Activated B cell treated with CpG ODN at 0.5 μM for 24 hours (primary cell): ENCODE measurements at regions not wholly inside any gene's neighbourhood (a gene's known extent, or its start where the extent isn't known, plus 50 kb on each side); places are given as distances from the start of the nearest gene placed in this dataset.

Experiments used
- ATAC-seq: fragments of 200-7000 bp; cut with Tn5 transposase; one replicate; pipeline ENCODE4 v1.10.0; 2021; ENCODE audit warnings: low read depth, mild to moderate bottlenecking, moderate library complexity
- CTCF ChIA-PET: fragments of 350-600 bp; sonication (Branson Sonifier 250); formaldehyde crosslinking; loops from one replicate; lab custom pipeline; 2021; ENCODE audit warnings: antibody characterized with exemption; lab: Charles Lee
- POLR2A ChIA-PET: fragments of 350-600 bp; sonication (Branson Sonifier 250); formaldehyde crosslinking; loops from one replicate; lab custom pipeline; 2021; ENCODE audit warnings: antibody characterized with exemption; lab: Charles Lee
- DNase-seq: peaks from one replicate; pipeline ENCODE4 v3.0.0; 2022
- H3K27ac Mint-ChIP-seq: one replicate; pipeline ENCODE4 v1.8.0; 2020; ENCODE audit warnings: mixed read lengths
- H3K27me3 Mint-ChIP-seq: one replicate; pipeline ENCODE4 v1.8.0; 2021; ENCODE audit warnings: mixed read lengths
- H3K36me3 Mint-ChIP-seq: one replicate; pipeline ENCODE4 v1.8.0; 2021; ENCODE audit warnings: low read depth, mixed read lengths
- H3K4me1 Mint-ChIP-seq: one replicate; pipeline ENCODE4 v1.8.0; 2021; ENCODE audit warnings: mixed read lengths
- H3K4me3 Mint-ChIP-seq: one replicate; pipeline ENCODE4 v1.8.0; 2020; ENCODE audit warnings: mild to moderate bottlenecking, mixed read lengths
- H3K9me3 Mint-ChIP-seq: one replicate; pipeline ENCODE4 v1.8.0; 2020; ENCODE audit warnings: mixed read lengths
- intact Hi-C: fragments of 100-400 bp; cut with micrococcal nuclease; formaldehyde crosslinking; loops from one replicate; pipeline ENCODE4 v1.15.1; 2024
- TF ChIP-seq, protein P1 (sequence below): fragments of 200-600 bp; IDR thresholded peaks from one replicate; pipeline ENCODE4 v1.8.0; 2022; ENCODE audit warnings: antibody characterized with exemption, mild to moderate bottlenecking

GRCh38 chr20:47859278-47859677, 74.0 kb upstream of the SULF2 start:
- no peak overlapping the region for H3K27ac Mint-ChIP-seq
- ChIA-PET CTCF (no interaction called here), POLR2A (no interaction called here)
- intact Hi-C loops: no loop called here
- peaks cover 8% of the 10 kb centered on the region for H3K9me3 Mint-ChIP-seq
- H3K4me1 Mint-ChIP-seq: peaks cover 13% of the 10 kb centered on the region
- H3K4me3 Mint-ChIP-seq: no peak overlapping the region
- no peaks in the 10 kb centered on the region for H3K36me3 Mint-ChIP-seq
- H3K27me3 Mint-ChIP-seq: no peaks in the 10 kb centered on the region
- TF ChIP-seq, protein P1, sequence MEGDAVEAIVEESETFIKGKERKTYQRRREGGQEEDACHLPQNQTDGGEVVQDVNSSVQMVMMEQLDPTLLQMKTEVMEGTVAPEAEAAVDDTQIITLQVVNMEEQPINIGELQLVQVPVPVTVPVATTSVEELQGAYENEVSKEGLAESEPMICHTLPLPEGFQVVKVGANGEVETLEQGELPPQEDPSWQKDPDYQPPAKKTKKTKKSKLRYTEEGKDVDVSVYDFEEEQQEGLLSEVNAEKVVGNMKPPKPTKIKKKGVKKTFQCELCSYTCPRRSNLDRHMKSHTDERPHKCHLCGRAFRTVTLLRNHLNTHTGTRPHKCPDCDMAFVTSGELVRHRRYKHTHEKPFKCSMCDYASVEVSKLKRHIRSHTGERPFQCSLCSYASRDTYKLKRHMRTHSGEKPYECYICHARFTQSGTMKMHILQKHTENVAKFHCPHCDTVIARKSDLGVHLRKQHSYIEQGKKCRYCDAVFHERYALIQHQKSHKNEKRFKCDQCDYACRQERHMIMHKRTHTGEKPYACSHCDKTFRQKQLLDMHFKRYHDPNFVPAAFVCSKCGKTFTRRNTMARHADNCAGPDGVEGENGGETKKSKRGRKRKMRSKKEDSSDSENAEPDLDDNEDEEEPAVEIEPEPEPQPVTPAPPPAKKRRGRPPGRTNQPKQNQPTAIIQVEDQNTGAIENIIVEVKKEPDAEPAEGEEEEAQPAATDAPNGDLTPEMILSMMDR: no peak
- ATAC-seq: no peak
- no peak for DNase-seq

DNA sequence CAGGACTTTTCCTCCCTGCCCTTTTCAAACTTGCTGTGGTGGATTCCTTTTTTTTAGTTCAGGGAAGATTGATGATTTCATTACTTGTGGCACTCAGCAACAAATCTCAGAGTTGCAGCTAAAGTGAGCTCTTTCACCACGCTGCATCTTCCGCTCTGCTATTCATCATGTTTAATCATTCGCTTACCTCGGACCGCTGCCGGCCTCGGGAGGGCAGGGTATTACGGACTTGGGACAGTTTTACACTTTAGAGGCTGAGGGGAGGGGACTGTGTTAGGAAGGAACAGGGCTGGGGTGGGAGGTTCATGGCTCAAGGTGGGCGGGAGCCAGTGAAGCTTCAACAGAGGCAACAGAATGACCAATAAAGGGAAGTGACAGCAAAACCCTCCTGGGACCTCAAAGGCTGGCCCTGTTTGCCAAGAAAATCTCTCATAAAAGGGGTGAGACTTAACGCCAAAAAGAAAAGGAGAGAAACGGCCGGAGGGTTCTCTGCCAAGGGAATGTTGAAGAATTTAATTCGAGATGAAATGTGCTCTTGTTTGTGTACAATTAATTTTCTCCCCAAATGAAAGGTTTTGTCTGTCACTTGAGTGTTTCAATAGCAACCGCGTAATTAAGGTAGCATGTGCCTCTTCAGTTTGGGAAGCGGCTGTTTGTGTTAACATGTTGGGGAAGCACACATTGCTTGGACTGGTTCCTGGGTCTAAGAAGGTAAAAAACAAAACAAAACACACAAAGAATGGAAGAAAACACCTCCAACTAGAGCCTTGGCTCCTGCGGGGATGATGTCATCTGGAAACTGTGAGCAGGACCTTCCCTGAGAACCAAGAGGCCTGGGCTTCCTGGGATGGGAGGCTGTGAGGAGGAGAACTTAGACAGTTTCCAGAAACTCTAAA, 72.5 kb upstream of the SULF2 start:
- no peaks in the 10 kb centered on the region for H3K36me3 Mint-ChIP-seq
- no peak for DNase-seq
- ATAC-seq: no peak
- CTCF ChIA-PET: no interaction called here
- intact Hi-C loops: no loop called here
- H3K27ac Mint-ChIP-seq: no peak overlapping the region
- POLR2A ChIA-PET: no interaction called here
- H3K4me1 Mint-ChIP-seq: peaks cover 13% of the 10 kb centered on the region
- H3K27me3 Mint-ChIP-seq: no peaks in the 10 kb centered on the region
- TF ChIP-seq, protein P1: no peak
- no peak overlapping the region for H3K4me3 Mint-ChIP-seq
- peaks cover 1% of the 10 kb centered on the region for H3K9me3 Mint-ChIP-seq

GRCh38 chr20:47857187-47857568, 71.9 kb upstream of the SULF2 start:
- intact Hi-C loops: no loop called here
- no peaks in the 10 kb centered on the region for H3K9me3 Mint-ChIP-seq
- ATAC-seq (no peak), DNase-seq (no peak)
- TF ChIP-seq, protein P1: no peak
- peaks cover 13% of the 10 kb centered on the region for H3K4me1 Mint-ChIP-seq
- no peaks in the 10 kb centered on the region for H3K27me3 Mint-ChIP-seq
- no peak overlapping the region for H3K4me3 Mint-ChIP-seq
- H3K36me3 Mint-ChIP-seq: no peaks in the 10 kb centered on the region
- POLR2A ChIA-PET: no interaction called here
- no peak overlapping the region for H3K27ac Mint-ChIP-seq
- CTCF ChIA-PET: interaction anchor here (1.0 kb wide), 1 partner anchor 39 kb away, joined by 3 read pairs; no protein-coding TSS in a partner anchor

DNA sequence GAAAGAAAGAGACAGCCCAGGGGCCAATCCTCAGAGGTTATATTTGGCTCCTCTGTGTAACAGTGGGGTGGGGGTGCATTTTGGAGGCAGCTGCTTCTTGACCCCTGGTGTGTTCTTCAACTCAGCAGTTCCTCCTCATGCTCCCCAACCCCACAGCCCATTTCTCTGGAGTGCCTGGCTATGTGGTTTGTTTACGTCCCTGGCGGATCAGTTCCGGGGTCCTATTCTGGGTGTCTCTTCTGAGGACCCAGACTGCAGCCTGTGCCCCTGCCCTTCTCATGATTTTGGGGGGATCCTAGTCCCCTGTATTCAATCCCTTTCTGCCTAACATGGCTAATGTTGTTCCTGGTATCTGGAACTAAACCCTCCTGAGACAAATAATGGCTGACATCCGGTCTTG, 70.5 kb upstream of the SULF2 start:
- no peak overlapping the region for H3K27ac Mint-ChIP-seq
- DNase-seq: no peak
- TF ChIP-seq, protein P1: no peak
- H3K27me3 Mint-ChIP-seq: peaks cover 5% of the 10 kb centered on the region
- H3K4me1 Mint-ChIP-seq: peaks cover 13% of the 10 kb centered on the region
- intact Hi-C loops: loop anchor here (2.0 kb wide), 1 partner anchor 765 kb away; no protein-coding TSS in a partner anchor
- POLR2A ChIA-PET: no interaction called here
- CTCF ChIA-PET: no interaction called here
- H3K9me3 Mint-ChIP-seq: no peaks in the 10 kb centered on the region
- H3K4me3 Mint-ChIP-seq: no peak overlapping the region
- ATAC-seq: no peak
- H3K36me3 Mint-ChIP-seq: no peaks in the 10 kb centered on the region

DNA sequence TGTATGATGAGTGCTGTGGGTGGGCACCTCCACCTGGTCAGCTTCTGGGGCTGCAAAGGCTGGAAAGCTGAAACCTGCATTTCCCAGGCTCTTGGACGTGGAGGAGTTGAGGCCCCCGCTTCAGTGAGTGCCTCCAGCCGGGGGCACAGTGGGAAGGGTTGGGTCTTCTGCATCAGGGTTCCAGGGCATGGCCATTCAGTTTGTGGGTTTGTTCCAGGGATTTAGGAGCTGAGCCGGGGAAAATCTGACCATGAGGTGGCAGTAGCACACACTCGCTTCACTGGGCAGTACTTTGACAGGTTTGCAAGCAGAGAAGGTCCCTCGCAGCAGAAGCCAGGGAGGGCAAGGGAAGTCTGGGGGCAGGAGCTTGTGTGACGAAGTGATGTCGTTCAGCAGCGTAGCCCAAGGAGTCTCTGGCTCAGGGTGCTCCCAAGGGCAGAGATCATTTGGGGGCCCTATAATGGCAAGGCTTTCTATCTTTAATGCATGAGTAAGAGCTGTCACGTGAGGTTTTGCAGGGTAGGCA, 69.5 kb upstream of the SULF2 start:
- H3K4me3 Mint-ChIP-seq: no peak overlapping the region
- TF ChIP-seq, protein P1: no peak
- CTCF ChIA-PET: interaction anchor here (1.4 kb wide), 1 partner anchor 766 kb away, joined by 8 read pairs; no protein-coding TSS in a partner anchor
- ATAC-seq: no peak
- peaks cover 13% of the 10 kb centered on the region for H3K4me1 Mint-ChIP-seq
- POLR2A ChIA-PET: no interaction called here
- DNase-seq: no peak
- peaks cover 6% of the 10 kb centered on the region for H3K27me3 Mint-ChIP-seq
- no peak overlapping the region for H3K27ac Mint-ChIP-seq
- no peaks in the 10 kb centered on the region for H3K36me3 Mint-ChIP-seq
- intact Hi-C loops: loop anchor here (2.0 kb wide), 1 partner anchor 766 kb away; no protein-coding TSS in a partner anchor
- H3K9me3 Mint-ChIP-seq: no peaks in the 10 kb centered on the region
